ENCODE measurements at regions not wholly inside any gene's neighbourhood (a gene's known extent, or its start where the extent isn't known, plus 50 kb on each side); places are given as distances from the start of the nearest gene placed in this dataset.

GRCh38 chr22:47248925-47249324, 486.5 kb downstream of the TBC1D22A start:
- TF ChIP-seq EZH2phosphoT487 (IDR thresholded peaks at IDR 0.05; ENCODE audit: insufficient read depth, low read depth), result no peak
- no peak for TF ChIP-seq EZH2 (IDR thresholded peaks at IDR 0.05; ENCODE audit: insufficient read depth, poor library complexity, severe bottlenecking)
